HUES64 (cell line): ENCODE measurements at regions not wholly inside any gene's neighbourhood (a gene's known extent, or its start where the extent isn't known, plus 50 kb on each side); places are given as distances from the start of the nearest gene placed in this dataset.

ENCODE experiments used
- H3K27ac ChIP-seq: 2 replicates; pipeline ENCODE4 v1.7.0; 2013; ENCODE audit warnings: low read depth, low read length, inconsistent platforms
- H3K27me3 ChIP-seq: 2 replicates; pipeline ENCODE4 v1.6.1; 2013; ENCODE audit warnings: mild to moderate bottlenecking, low read length; ENCODE audit not compliant: insufficient read depth
- H3K36me3 ChIP-seq: 2 replicates; pipeline ENCODE4 v1.6.1; 2013; ENCODE audit warnings: mild to moderate bottlenecking, low read length; ENCODE audit not compliant: insufficient read depth
- H3K4me1 ChIP-seq: 2 replicates; pipeline ENCODE4 v1.6.1; 2013; ENCODE audit warnings: mild to moderate bottlenecking, low read length, moderate library complexity; ENCODE audit not compliant: insufficient read depth
- H3K4me3 ChIP-seq: 2 replicates; pipeline ENCODE4 v1.5.1; 2013; ENCODE audit warnings: mild to moderate bottlenecking, low read length, moderate library complexity
- H3K9ac ChIP-seq: 2 replicates; pipeline ENCODE4 v1.6.1; 2013; ENCODE audit warnings: mild to moderate bottlenecking, low read depth, low read length
- H3K9me3 ChIP-seq: 2 replicates; pipeline ENCODE4 v1.6.1; 2013; ENCODE audit warnings: low read depth, low read length; ENCODE audit not compliant: insufficient read depth
- WGBS: fragments of 150-250, 120-280 bp; methylation state at CpG from one replicate; pipeline ENCODE4 v1.1.7; 2013; ENCODE audit warnings: missing lambda C conversion rate; 5-methylcytosine and 5-hydroxymethylcytosine counted together

DNA sequence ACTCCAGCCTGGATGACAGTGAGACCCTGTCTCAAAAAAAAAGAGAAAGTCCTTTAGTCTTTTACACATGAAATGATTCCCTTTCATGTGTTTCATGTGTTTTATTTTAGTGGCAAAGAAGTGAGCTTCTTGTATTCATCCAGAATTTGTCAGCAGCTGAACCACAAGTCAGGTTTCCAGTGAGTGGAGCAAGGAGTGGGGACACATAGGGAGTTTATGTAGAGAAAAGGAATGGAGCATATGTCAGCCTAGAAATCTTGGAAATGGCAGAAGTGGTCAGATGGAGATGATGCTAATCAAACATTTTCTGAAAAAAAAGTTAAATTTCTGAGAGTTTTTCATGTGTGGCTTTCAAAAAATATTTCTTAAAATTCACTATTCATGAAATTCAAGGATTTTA lies 383.0 kb upstream of the GATB start:
- Histone ChIP-seq H3K9ac (no peak overlapping the region), H3K27me3 (no peaks in the 10 kb centered on the region), H3K4me3 (no peak overlapping the region), H3K27ac (no peak overlapping the region), H3K4me1 (no peaks in the 10 kb centered on the region), H3K9me3 (peaks cover 32% of the 10 kb centered on the region), H3K36me3 (no peaks in the 10 kb centered on the region)

DNA sequence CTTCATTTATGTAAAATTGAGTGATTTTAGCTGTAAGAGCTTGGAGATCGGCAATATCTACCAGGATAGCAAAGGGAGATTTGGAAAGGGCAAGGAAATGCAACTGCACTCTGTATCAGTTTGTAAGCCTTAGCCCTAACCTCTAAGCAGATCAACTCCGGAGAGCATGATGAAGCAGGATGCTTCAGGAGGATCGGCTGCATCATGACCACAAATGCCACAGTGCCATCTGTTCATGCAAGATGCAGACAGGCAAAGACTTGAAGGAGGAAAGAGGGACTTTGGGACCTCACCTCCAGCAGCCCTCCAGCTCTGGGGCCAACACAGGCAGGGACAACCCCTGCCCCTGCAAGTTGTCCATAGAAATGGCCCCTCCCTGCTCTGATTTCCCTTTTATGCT lies 377.6 kb upstream of the GATB start:
- Histone ChIP-seq H3K27me3 (no peaks in the 10 kb centered on the region), H3K9me3 (no peaks in the 10 kb centered on the region), H3K4me1 (no peaks in the 10 kb centered on the region), H3K36me3 (no peaks in the 10 kb centered on the region), H3K9ac (no peak overlapping the region), H3K4me3 (no peak overlapping the region), H3K27ac (no peak overlapping the region)
- WGBS: 95% methylated on average over 3 of the region's 3 CpGs

DNA sequence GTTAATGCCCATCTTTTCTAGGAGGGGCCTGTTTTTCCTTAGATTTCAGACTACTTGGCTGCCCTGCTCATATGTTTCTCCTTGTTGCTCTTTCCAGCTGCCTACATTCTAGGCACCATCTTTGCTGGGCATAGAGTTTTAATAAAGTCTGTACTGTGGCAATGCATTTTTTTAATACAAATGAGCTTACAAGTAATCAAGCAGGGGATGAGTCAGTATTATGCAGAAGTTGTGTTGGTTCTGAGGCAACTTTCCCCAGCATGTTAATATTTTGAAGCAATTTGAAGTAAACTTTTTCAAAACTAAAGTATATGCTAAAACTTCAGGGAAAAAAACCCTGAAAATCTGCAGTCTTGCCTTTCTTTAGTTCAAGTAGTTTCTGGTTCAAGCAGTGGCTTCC lies 372.0 kb upstream of the GATB start:
- Histone ChIP-seq H3K27ac (no peak overlapping the region), H3K36me3 (no peaks in the 10 kb centered on the region), H3K27me3 (no peaks in the 10 kb centered on the region), H3K4me1 (no peaks in the 10 kb centered on the region), H3K9ac (no peak overlapping the region), H3K9me3 (no peaks in the 10 kb centered on the region), H3K4me3 (no peak overlapping the region)

DNA sequence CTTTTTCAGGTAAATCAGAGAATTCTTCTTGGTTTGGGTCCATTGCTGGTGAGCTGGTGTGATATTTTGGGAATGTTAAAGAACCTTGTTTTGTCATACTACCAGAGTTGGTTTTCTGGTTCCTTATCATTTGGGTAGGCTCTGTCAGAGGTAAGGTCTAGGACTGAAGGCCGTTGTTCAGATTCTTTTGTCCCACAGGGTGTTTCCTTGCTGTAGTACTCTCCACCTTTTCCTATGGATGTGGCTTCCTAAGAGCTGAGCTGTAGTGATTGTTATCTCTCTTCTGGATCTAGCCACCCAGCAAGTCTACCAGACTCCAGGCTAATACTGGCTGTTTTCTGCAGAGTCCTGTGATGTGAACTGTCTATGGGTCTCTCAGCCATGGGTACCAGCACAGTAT lies 367.5 kb upstream of the GATB start:
- Histone ChIP-seq H3K4me1 (no peaks in the 10 kb centered on the region), H3K4me3 (no peak overlapping the region), H3K27me3 (no peaks in the 10 kb centered on the region), H3K36me3 (no peaks in the 10 kb centered on the region), H3K27ac (no peak overlapping the region), H3K9me3 (no peaks in the 10 kb centered on the region), H3K9ac (no peak overlapping the region)
- 100% methylated on average over 1 of the region's 1 CpG for WGBS

DNA sequence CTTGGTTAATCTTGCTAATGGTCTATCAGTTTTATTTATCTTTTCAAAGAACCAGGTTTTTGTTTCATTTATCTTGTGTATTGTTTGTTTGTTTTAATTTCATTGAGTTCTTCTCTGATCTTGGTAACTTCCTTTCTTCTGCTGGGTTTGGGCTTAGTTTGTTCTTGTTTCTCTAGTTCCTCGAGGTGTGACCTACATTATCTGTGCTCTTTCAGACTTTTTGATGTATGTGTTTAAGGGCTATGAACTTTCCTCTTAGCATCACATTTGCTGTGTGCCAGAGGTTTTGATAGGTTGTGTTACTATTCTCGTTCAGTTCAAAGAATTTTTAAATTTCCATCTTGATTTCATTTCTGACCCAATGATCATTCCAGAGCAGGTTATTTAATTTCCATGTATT lies 365.4 kb upstream of the GATB start:
- Histone ChIP-seq H3K9me3 (peaks cover 11% of the 10 kb centered on the region; the same call in 1 of the 2 replicates), H3K36me3 (no peaks in the 10 kb centered on the region)
- 71% methylated on average over 1 of the region's 2 CpGs for WGBS

DNA sequence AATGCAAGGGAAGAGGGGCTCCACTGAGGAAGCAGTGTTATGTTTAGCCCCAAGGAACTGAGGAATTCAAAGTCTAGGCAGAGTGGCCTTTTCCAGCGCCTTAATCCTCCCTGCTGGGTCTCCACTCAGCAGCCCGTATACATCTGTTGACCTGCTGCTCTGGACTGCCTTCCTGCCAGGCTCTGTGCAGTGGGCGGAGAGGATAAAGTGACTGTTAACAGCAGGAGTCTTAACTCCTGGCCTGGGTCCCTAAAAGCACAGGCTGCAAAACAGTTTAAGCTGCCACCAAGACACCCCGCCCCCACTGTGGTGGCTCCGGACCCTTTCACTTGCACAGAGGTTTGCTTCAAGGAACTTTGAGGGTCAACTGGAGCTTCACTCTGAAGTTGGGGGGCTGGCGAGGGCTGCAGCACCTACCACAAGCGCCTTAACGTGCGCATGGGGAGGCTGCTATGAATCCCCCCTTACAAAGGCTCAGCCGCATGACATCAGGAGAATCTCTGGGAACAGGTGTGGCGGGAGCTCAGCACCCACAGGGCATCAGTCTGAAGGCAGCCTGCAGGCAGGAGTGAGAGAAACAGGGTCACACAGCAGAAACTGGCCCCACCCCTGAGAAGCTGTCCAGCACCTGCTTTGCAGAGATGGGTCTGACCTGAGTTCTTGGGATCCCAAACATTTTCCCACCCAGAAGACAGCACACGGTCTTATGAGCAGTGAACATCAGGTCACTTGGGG lies 358.2 kb upstream of the GATB start:
- Histone ChIP-seq H3K4me3 (no peak overlapping the region), H3K9ac (no peak overlapping the region), H3K4me1 (no peaks in the 10 kb centered on the region; the same call in 1 of the 2 replicates), H3K27ac (no peak overlapping the region), H3K9me3 (peaks cover 15% of the 10 kb centered on the region; the same call in 1 of the 2 replicates), H3K27me3 (no peaks in the 10 kb centered on the region), H3K36me3 (no peaks in the 10 kb centered on the region)
- 81% methylated on average over 12 of the region's 12 CpGs for WGBS

More for the DNA sequence above, 365.4 kb upstream of the GATB start:
- no peak overlapping the region for H3K27ac ChIP-seq
- no peak overlapping the region for H3K9ac ChIP-seq
- no peaks in the 10 kb centered on the region for H3K4me1 ChIP-seq
- no peaks in the 10 kb centered on the region for H3K27me3 ChIP-seq
- no peak overlapping the region for H3K4me3 ChIP-seq

DNA sequence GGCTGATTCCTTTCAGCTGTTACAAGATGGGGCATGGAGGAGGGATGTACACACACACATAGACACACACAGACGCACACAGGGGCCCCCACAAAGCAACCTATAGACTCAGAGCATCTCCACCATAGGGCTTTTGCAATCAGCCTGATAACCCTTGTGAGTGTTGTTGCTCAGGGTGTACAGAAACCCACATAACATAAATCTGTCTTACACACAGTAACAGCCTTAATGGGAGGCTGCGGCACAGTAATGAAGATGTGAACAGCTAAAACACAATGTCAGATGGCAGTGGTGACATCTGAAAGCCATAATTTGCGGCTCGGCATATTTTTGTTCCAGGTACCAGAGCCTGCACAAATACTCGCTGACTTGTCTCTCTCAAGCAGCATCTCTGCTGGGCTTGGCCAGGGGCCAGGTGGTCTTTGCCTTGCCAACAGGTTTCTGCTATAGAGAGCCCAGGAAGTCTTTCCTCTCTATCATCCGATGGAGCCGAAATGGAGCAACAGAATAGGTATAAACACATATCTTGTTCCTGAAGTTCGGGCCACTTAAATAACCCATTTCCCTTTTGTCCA lies 357.2 kb upstream of the GATB start:
- 97% methylated on average over 8 of the region's 8 CpGs for WGBS
- Histone ChIP-seq H3K27ac (no peak overlapping the region), H3K27me3 (no peaks in the 10 kb centered on the region), H3K4me3 (no peak overlapping the region), H3K9me3 (peaks cover 15% of the 10 kb centered on the region; the same call in 1 of the 2 replicates), H3K36me3 (no peaks in the 10 kb centered on the region), H3K9ac (no peak overlapping the region), H3K4me1 (no peaks in the 10 kb centered on the region; the same call in 1 of the 2 replicates)

DNA sequence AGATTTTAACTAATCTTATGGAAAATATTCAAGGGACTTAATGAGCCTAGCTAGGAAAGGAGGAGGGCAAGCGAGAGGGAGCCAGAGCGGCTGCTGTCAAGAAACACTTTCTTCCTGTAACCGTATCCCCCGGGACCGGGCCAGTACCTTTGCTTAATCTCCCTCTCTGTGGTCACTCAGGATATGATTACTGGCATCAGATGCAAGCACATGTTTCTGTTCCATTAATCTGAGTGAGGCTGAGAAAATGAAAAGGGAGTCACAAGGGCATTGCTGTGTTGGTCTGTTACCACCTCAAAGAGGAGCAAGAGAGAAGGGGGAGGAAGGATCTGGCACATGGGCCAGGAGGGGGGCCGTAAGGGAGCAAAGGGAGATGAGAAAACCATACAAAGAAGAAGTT lies 356.7 kb upstream of the GATB start:
- WGBS: 96% methylated on average over 6 of the region's 6 CpGs
- Histone ChIP-seq H3K27ac (no peak overlapping the region), H3K9me3 (peaks cover 15% of the 10 kb centered on the region; the same call in 1 of the 2 replicates), H3K4me1 (no peaks in the 10 kb centered on the region; the same call in 1 of the 2 replicates), H3K36me3 (no peaks in the 10 kb centered on the region), H3K27me3 (no peaks in the 10 kb centered on the region), H3K9ac (no peak overlapping the region), H3K4me3 (no peak overlapping the region)

DNA sequence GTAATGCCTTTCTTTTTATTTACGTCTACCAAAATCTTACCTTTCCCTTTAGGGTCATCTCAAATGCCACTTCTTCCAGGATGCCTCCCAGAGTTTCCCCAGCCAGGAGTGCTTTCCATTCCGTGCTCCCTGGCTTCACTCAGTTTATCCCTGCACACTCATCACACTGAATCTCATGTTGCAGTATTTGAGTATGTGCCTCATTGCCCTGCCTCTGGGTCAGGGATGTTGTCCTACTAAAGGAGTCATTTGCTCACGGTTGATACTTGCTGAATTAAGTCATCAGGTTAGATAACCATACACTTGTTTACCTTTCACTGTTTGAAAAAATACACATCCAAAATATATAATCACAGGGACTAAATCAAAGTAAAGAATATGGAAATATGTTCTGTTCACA lies 356.2 kb upstream of the GATB start:
- no peak overlapping the region for H3K4me3 ChIP-seq
- WGBS: 91% methylated on average over 3 of the region's 3 CpGs
- H3K9me3 ChIP-seq: peaks cover 10% of the 10 kb centered on the region; the same call in 1 of the 2 replicates
- H3K27ac ChIP-seq: no peak overlapping the region
- no peaks in the 10 kb centered on the region for H3K36me3 ChIP-seq
- no peak overlapping the region for H3K9ac ChIP-seq
- no peaks in the 10 kb centered on the region; the same call in 1 of the 2 replicates for H3K4me1 ChIP-seq
- no peaks in the 10 kb centered on the region for H3K27me3 ChIP-seq

DNA sequence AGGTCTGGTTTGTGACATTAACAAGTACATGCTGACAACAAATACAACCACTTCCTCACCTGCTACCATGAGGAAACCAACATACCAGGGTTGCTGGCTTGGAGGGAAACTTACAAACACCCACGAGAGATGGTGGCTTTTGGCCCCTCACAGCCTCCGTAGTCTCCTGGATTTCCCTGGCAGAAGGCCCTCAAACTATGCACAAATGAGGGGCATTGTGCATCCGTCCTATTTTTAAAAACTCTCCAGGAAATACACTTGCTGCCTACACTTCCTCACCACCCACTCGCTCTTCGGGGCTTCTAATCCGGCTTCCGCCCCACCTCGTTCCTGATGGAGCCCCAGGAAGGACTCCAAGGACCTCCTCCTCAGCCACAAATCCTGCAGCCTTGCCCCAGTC lies 355.0 kb upstream of the GATB start:
- no peaks in the 10 kb centered on the region for H3K9me3 ChIP-seq
- WGBS: 89% methylated on average over 8 of the region's 8 CpGs
- H3K36me3 ChIP-seq: no peaks in the 10 kb centered on the region
- H3K27ac ChIP-seq: no peak overlapping the region
- no peak overlapping the region for H3K4me3 ChIP-seq
- no peaks in the 10 kb centered on the region; the same call in 1 of the 2 replicates for H3K4me1 ChIP-seq
- H3K9ac ChIP-seq: no peak overlapping the region
- no peaks in the 10 kb centered on the region for H3K27me3 ChIP-seq

DNA sequence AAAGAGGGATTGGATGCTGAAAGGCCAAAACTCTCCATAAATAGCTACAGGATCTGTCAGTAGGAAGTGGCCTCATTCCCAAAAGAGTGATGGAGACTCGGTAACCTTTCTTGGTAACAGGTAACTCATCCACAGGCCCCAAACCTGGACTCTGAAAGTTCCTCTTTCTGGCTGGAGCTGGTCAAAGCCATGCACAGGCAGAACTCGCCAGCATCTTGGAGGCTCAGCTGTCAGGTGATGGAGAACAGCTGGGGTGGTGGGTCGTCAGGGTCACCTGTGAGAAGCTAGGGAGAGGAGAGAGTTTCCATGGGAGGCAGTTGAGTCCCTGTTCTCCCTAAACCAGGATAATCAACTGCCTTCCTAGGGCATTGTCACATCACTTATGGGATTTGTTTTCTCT lies 354.3 kb upstream of the GATB start:
- H3K4me3 ChIP-seq: no peak overlapping the region
- WGBS: 91% methylated on average over 3 of the region's 3 CpGs
- H3K27me3 ChIP-seq: no peaks in the 10 kb centered on the region
- H3K9me3 ChIP-seq: no peaks in the 10 kb centered on the region
- H3K27ac ChIP-seq: no peak overlapping the region
- H3K36me3 ChIP-seq: no peaks in the 10 kb centered on the region
- no peaks in the 10 kb centered on the region; the same call in 1 of the 2 replicates for H3K4me1 ChIP-seq
- no peak overlapping the region for H3K9ac ChIP-seq
